Endothelial cell of umbilical vein (primary cell): ENCODE measurements at regions not wholly inside any gene's neighbourhood (a gene's known extent, or its start where the extent isn't known, plus 50 kb on each side); places are given as distances from the start of the nearest gene placed in this dataset.

ENCODE experiments used
- BruUV-seq: library from RNA; stranded (reverse); fragments of 400-500 nt; replicated peaks from 2 replicates; lab custom pipeline; 2021; lab: Mats Ljungman, UMichigan
- CTCF ChIA-PET: fragments of 300-600, 350-600 bp; sonication (Branson Sonifier 250); formaldehyde crosslinking; loops from one replicate; lab custom pipeline; 2021; ENCODE audit warnings: antibody characterized with exemption, inconsistent platforms; lab: Charles Lee
- POLR2A ChIA-PET: fragments of 300-600, 350-600 bp; sonication (Branson Sonifier 250); formaldehyde crosslinking; loops from one replicate; lab custom pipeline; 2021; ENCODE audit warnings: antibody characterized with exemption, inconsistent platforms; lab: Charles Lee
- DNase-seq: peaks from one replicate; pipeline ENCODE4 v3.0.0-alpha.2; 2011; ENCODE audit warnings: low read depth, low spot score
- FAIRE-seq: peaks from 2 replicates; lab custom pipeline; 2011; peaks lifted over from hg19 to GRCh38; lab: Jason Lieb, UNC
- H2AFZ ChIP-seq: 2 replicates; pipeline ENCODE4 v1.6.0; 2012; ENCODE audit warnings: low read depth, low read length, control low read depth, inconsistent platforms
- H3K27ac ChIP-seq: 2 replicates; pipeline ENCODE4 v1.5.1; 2011; ENCODE audit warnings: low read depth, mild to moderate bottlenecking, control low read depth, low read length, moderate library complexity; ENCODE audit not compliant: insufficient read depth
- H3K27me3 ChIP-seq, 2 experiments: 2 replicates each; pipeline versions ENCODE4 v1.6.0 to v1.6.1; 2011; ENCODE audit warnings: low read length in 2 of 2, mixed read lengths in 1 of 2; ENCODE audit not compliant: control insufficient read depth in 2 of 2, insufficient read depth in 2 of 2
- H3K36me3 ChIP-seq, 2 experiments: 2 replicates in 1 of 2; 3 replicates in 1 of 2; pipeline ENCODE4 v1.5.1; 2011; ENCODE audit warnings: low read length in 2 of 2, mild to moderate bottlenecking in 1 of 2, moderate library complexity in 1 of 2; ENCODE audit not compliant: control insufficient read depth in 2 of 2, insufficient read depth in 2 of 2; ENCODE audit errors: extremely low read depth in 1 of 2
- H3K4me1 ChIP-seq: 3 replicates; pipeline ENCODE4 v1.5.1; 2011; ENCODE audit warnings: mild to moderate bottlenecking, low read length; ENCODE audit not compliant: control insufficient read depth, insufficient read depth; ENCODE audit errors: extremely low read depth
- H3K4me2 ChIP-seq: 2 replicates; pipeline ENCODE4 v1.6.1; 2011; ENCODE audit warnings: low read length, control low read depth, mixed read lengths; ENCODE audit not compliant: insufficient read depth
- H3K4me3 ChIP-seq, 3 experiments: fragments of 200-600 bp in 1 of 3; sonication (generic), shearing (Covaris generic) in 1 of 3; replicated peaks in 1 of 3; 2 replicates each; pipeline ENCODE4 v1.5.1; 2011 to 2016; ENCODE audit warnings: control low read depth in 3 of 3, low read length in 3 of 3, mild to moderate bottlenecking in 2 of 3, inconsistent platforms in 1 of 3, low read depth in 1 of 3, moderate library complexity in 1 of 3; ENCODE audit not compliant: insufficient read depth in 1 of 3
- H3K79me2 ChIP-seq: 2 replicates; pipeline ENCODE4 v1.6.0; 2012; ENCODE audit warnings: low read length, inconsistent platforms; ENCODE audit not compliant: control insufficient read depth, insufficient read depth
- H3K9ac ChIP-seq: replicated peaks from 2 replicates; pipeline ENCODE3; 2011; ENCODE audit warnings: low read length, control low read depth; ENCODE audit not compliant: insufficient read depth; ENCODE audit errors: extremely low read depth
- H3K9me1 ChIP-seq: replicated peaks from 3 replicates; pipeline ENCODE4 v1.6.0; 2011; ENCODE audit warnings: mild to moderate bottlenecking, low read length; ENCODE audit not compliant: control insufficient read depth, insufficient read depth; ENCODE audit errors: extremely low read depth
- H3K9me3 ChIP-seq: replicated peaks from 2 replicates; pipeline ENCODE4 v1.5.1; 2012; ENCODE audit warnings: low read length, inconsistent platforms; ENCODE audit not compliant: control insufficient read depth, insufficient read depth
- H4K20me1 ChIP-seq: replicated peaks from 2 replicates; pipeline ENCODE3; 2011; ENCODE audit warnings: mild to moderate bottlenecking, low read length; ENCODE audit not compliant: control insufficient read depth, insufficient read depth; ENCODE audit errors: extremely low read depth
- CTCF ChIP-seq, 2 donors: IDR thresholded peaks; 1 replicate in 1 of 2; 2 replicates in 1 of 2; pipeline ENCODE4 v1.5.1; 2011; ENCODE audit warnings: low read length in 2 of 2, mild to moderate bottlenecking in 2 of 2, moderate library complexity in 2 of 2, control low read depth in 1 of 2, inconsistent platforms in 1 of 2, low read depth in 1 of 2; ENCODE audit not compliant: insufficient read depth in 1 of 2; ENCODE audit errors: extremely low read depth in 1 of 2
- EZH2 ChIP-seq: IDR thresholded peaks from 2 replicates; pipeline ENCODE4 v1.6.1; 2012; ENCODE audit warnings: borderline replicate concordance, low read depth, mild to moderate bottlenecking, moderate library complexity, low read length, inconsistent platforms; ENCODE audit not compliant: severe bottlenecking
- FOS ChIP-seq: IDR thresholded peaks from 2 replicates; pipeline ENCODE4 v1.6.1; 2011; ENCODE audit warnings: mild to moderate bottlenecking, low read length, moderate library complexity, borderline replicate concordance; ENCODE audit not compliant: insufficient read depth
- GATA2 ChIP-seq: IDR thresholded peaks from 2 replicates; pipeline ENCODE4 v1.7.0; 2011; ENCODE audit warnings: low read depth, mild to moderate bottlenecking, moderate library complexity, mixed read lengths, low read length; ENCODE audit not compliant: insufficient read length, insufficient read depth
- JUN ChIP-seq: IDR thresholded peaks from 2 replicates; pipeline ENCODE4 v1.6.1; 2011; ENCODE audit warnings: borderline replicate concordance, low read depth; ENCODE audit not compliant: insufficient read length, insufficient read depth
- MYC ChIP-seq: IDR thresholded peaks from one replicate; pipeline ENCODE4 v1.6.1; 2011; ENCODE audit warnings: mild to moderate bottlenecking, low read depth, low read length
- POLR2A ChIP-seq: IDR thresholded peaks from 2 replicates; pipeline ENCODE4 v1.6.1; 2012; ENCODE audit warnings: low read depth, mild to moderate bottlenecking, control low read depth, low read length
- POLR2AphosphoS5 ChIP-seq: IDR thresholded peaks from 2 replicates; pipeline ENCODE4 v1.6.1; 2012; ENCODE audit warnings: low read depth, mild to moderate bottlenecking, control low read depth, low read length, moderate library complexity; ENCODE audit not compliant: insufficient read depth
- dilution Hi-C: fragments of 300-500 bp; cut with MboI; formaldehyde crosslinking; loops from one replicate; pipeline ENCODE4 v1.15.0; 2019; ENCODE audit warnings: low sequenced_read_pairs; ENCODE audit not compliant: extremely low pct_ligation_motif_present
- intact Hi-C: fragments of 100-400 bp; cut with micrococcal nuclease; formaldehyde crosslinking; loops from one replicate; pipeline ENCODE4 v1.10.0; 2022
- TF ChIP-seq, protein P1 (sequence below): IDR thresholded peaks from 2 replicates; pipeline ENCODE4 v1.6.1; 2011; ENCODE audit not compliant: insufficient read depth, insufficient read length

DNA sequence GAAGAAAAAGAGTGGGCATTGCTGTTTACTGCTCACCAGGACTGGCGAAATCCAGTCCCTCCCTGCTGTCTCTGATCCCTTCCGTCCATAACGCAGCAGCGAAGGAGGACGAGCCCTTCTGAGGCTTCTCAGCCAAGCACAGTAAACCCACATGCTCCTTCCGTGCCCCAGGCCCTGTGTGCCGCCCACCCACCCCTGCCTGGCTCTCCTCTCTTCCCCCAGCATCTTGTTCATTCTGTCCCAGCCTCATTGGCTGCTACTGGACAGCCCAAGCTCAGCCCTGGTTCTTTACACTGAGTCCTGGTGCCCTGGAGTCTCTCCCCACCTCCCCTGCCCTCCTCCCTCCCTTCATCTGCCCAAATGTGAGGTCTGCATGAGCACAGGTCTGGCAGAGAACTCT, 559.7 kb downstream of the BRD1 start:
- FAIRE-seq (no peak), DNase-seq (no peak)
- Histone ChIP-seq H4K20me1 (no peaks in the 10 kb centered on the region), H3K79me2 (no peaks in the 10 kb centered on the region), H3K9ac (no peak overlapping the region), H3K9me3 (peaks cover 2% of the 10 kb centered on the region), H3K4me2 (no peak overlapping the region), H3K27me3 (no peaks in the 10 kb centered on the region), H3K4me3 (no peak overlapping the region), H3K27ac (no peak overlapping the region), H3K4me1 (no peaks in the 10 kb centered on the region), H3K36me3 (no peaks in the 10 kb centered on the region), H2AFZ (no peak overlapping the region), H3K9me1 (no peaks in the 10 kb centered on the region)
- ChIA-PET POLR2A (no interaction called here), CTCF (no interaction called here)
- intact Hi-C loops (no loop called here), dilution Hi-C loops (no loop called here)
- TF ChIP-seq MYC (no peak), CTCF (IDR thresholded peaks at IDR 0.05; ENCODE audit: extremely low read depth in 1 of 2, insufficient read depth in 1 of 2, low read depth in 1 of 2, low read length in 2 of 2) (no peak), JUN (no peak), GATA2 (no peak), FOS (no peak), POLR2A (no peak), EZH2 (no peak), POLR2AphosphoS5 (no peak)
- TF ChIP-seq, protein P1, sequence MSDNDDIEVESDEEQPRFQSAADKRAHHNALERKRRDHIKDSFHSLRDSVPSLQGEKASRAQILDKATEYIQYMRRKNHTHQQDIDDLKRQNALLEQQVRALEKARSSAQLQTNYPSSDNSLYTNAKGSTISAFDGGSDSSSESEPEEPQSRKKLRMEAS, result no peak
- BruUV-seq, result no TSS peak
